H9 (cell line): ENCODE measurements at regions not wholly inside any gene's neighbourhood (a gene's known extent, or its start where the extent isn't known, plus 50 kb on each side); places are given as distances from the start of the nearest gene placed in this dataset.

ENCODE experiments used
- DNase-seq: peaks from one replicate; pipeline ENCODE4 v3.0.0-alpha.2; 2017
- H2AFZ ChIP-seq: one replicate; pipeline ENCODE4 v1.6.1; 2013; ENCODE audit warnings: mild to moderate bottlenecking, low read length, control low read depth, moderate library complexity
- H2AK5ac ChIP-seq: 2 replicates; pipeline ENCODE4 v1.6.1; 2013; ENCODE audit warnings: low read length, control low read depth, mixed read lengths; ENCODE audit not compliant: insufficient read length
- H2BK120ac ChIP-seq: one replicate; pipeline ENCODE4 v1.6.1; 2013; ENCODE audit warnings: low read depth, mild to moderate bottlenecking, low read length, control low read depth, inconsistent platforms; ENCODE audit not compliant: poor library complexity, severe bottlenecking
- H2BK12ac ChIP-seq: 2 replicates; pipeline ENCODE4 v1.6.1; 2013; ENCODE audit warnings: low read length, control low read depth, mixed read lengths, low read depth; ENCODE audit not compliant: insufficient read length
- H2BK15ac ChIP-seq: 2 replicates; pipeline ENCODE4 v1.6.1; 2013; ENCODE audit warnings: low read depth, low read length, control low read depth
- H2BK20ac ChIP-seq: one replicate; pipeline ENCODE4 v1.6.1; 2013; ENCODE audit warnings: low read depth, mild to moderate bottlenecking, low read length, control low read depth, inconsistent platforms; ENCODE audit not compliant: poor library complexity, severe bottlenecking
- H2BK5ac ChIP-seq: 2 replicates; pipeline ENCODE4 v1.6.1; 2013; ENCODE audit warnings: low read length, control low read depth, mixed read lengths; ENCODE audit not compliant: insufficient read length
- H3K14ac ChIP-seq: 2 replicates; pipeline ENCODE4 v1.6.1; 2013; ENCODE audit warnings: low read length, control low read depth; ENCODE audit not compliant: insufficient read depth
- H3K18ac ChIP-seq: 2 replicates; pipeline ENCODE4 v1.6.1; 2013; ENCODE audit warnings: low read depth, mild to moderate bottlenecking, mixed read lengths, low read length, control low read depth; ENCODE audit not compliant: insufficient read length
- H3K23ac ChIP-seq: 2 replicates; pipeline ENCODE4 v1.6.1; 2013; ENCODE audit warnings: low read length, control low read depth, mixed read lengths, low read depth; ENCODE audit not compliant: insufficient read length
- H3K23me2 ChIP-seq: 2 replicates; pipeline ENCODE4 v1.6.1; 2013; ENCODE audit warnings: low read depth, mild to moderate bottlenecking, mixed read lengths, low read length, control low read depth; ENCODE audit not compliant: insufficient read length, poor library complexity, severe bottlenecking
- H3K27ac ChIP-seq: 2 replicates; pipeline ENCODE4 v1.5.1; 2013; ENCODE audit warnings: low read length, control low read depth, mixed read lengths, low read depth; ENCODE audit not compliant: insufficient read length
- H3K27me3 ChIP-seq: 2 replicates; pipeline ENCODE4 v1.6.1; 2013; ENCODE audit warnings: low read length, control low read depth, inconsistent platforms; ENCODE audit not compliant: insufficient read depth
- H3K4ac ChIP-seq: 2 replicates; pipeline ENCODE4 v1.6.1; 2013; ENCODE audit warnings: low read depth, mild to moderate bottlenecking, control low read depth, inconsistent platforms, low read length, moderate library complexity
- H3K4me1 ChIP-seq: 2 replicates; pipeline ENCODE4 v1.6.1; 2013; ENCODE audit warnings: low read length, control low read depth, inconsistent platforms; ENCODE audit not compliant: insufficient read depth
- H3K4me2 ChIP-seq: 2 replicates; pipeline ENCODE4 v1.6.1; 2013; ENCODE audit warnings: low read length, control low read depth, mixed read lengths; ENCODE audit not compliant: insufficient read length, insufficient read depth
- H3K56ac ChIP-seq: 2 replicates; pipeline ENCODE4 v1.6.1; 2013; ENCODE audit warnings: low read depth, mild to moderate bottlenecking, mixed read lengths, low read length, control low read depth; ENCODE audit not compliant: insufficient read length
- H3K79me1 ChIP-seq: 2 replicates; pipeline ENCODE4 v1.6.1; 2013; ENCODE audit warnings: low read depth, mild to moderate bottlenecking, moderate library complexity, low read length, control low read depth, inconsistent platforms; ENCODE audit not compliant: insufficient read depth, poor library complexity, severe bottlenecking
- H3K79me2 ChIP-seq: 2 replicates; pipeline ENCODE4 v1.6.1; 2013; ENCODE audit warnings: low read length, control low read depth, inconsistent platforms; ENCODE audit not compliant: insufficient read depth
- H3K9ac ChIP-seq: 2 replicates; pipeline ENCODE4 v1.6.1; 2013; ENCODE audit warnings: low read length, control low read depth, mixed read lengths; ENCODE audit not compliant: insufficient read length; ENCODE audit errors: extremely low read depth
- H3K9me3 ChIP-seq: one replicate; pipeline ENCODE4 v1.6.1; 2013; ENCODE audit warnings: low read depth, low read length, inconsistent platforms; ENCODE audit not compliant: control insufficient read depth
- H3T11ph ChIP-seq: one replicate; pipeline ENCODE4 v1.6.1; 2013; ENCODE audit warnings: mild to moderate bottlenecking, low read length, control low read depth, inconsistent platforms
- H4K20me1 ChIP-seq: one replicate; pipeline ENCODE4 v1.6.1; 2013; ENCODE audit not compliant: control insufficient read depth, insufficient read length, insufficient read depth
- H4K5ac ChIP-seq: 2 replicates; pipeline ENCODE4 v1.6.1; 2013; ENCODE audit warnings: low read depth, mild to moderate bottlenecking, mixed read lengths, low read length, control low read depth; ENCODE audit not compliant: insufficient read length
- H4K8ac ChIP-seq: replicated peaks from 2 replicates; pipeline ENCODE4 v1.6.1; 2013; ENCODE audit warnings: low read length, control low read depth, mixed read lengths, low read depth; ENCODE audit not compliant: insufficient read length
- H4K91ac ChIP-seq: 2 replicates; pipeline ENCODE4 v1.6.1; 2013; ENCODE audit warnings: low read depth, mild to moderate bottlenecking, moderate library complexity, mixed read lengths, low read length, control low read depth; ENCODE audit not compliant: insufficient read length
- H3K27ac Mint-ChIP-seq, 3 experiments: 2 replicates in 2 of 3; 3 replicates in 1 of 3; pipeline ENCODE4 v1.8.0; 2020 to 2021; ENCODE audit warnings: mixed read lengths in 3 of 3, mild to moderate bottlenecking in 1 of 3, moderate library complexity in 1 of 3
- H3K27me3 Mint-ChIP-seq: 2 replicates; pipeline ENCODE4 v1.8.0; 2021; ENCODE audit warnings: low read depth, mild to moderate bottlenecking, moderate library complexity, mixed read lengths
- H3K36me3 Mint-ChIP-seq, 3 experiments: 2 replicates in 2 of 3; 3 replicates in 1 of 3; pipeline ENCODE4 v1.8.0; 2020 to 2021; ENCODE audit warnings: low read depth in 3 of 3, mixed read lengths in 3 of 3; ENCODE audit not compliant: insufficient read depth in 1 of 3
- H3K4me1 Mint-ChIP-seq, 2 experiments: 2 replicates each; pipeline ENCODE4 v1.8.0; 2020; ENCODE audit warnings: mixed read lengths in 2 of 2
- H3K4me3 Mint-ChIP-seq, 2 experiments: 2 replicates in 1 of 2; 3 replicates in 1 of 2; pipeline ENCODE4 v1.8.0; 2020 to 2021; ENCODE audit warnings: mild to moderate bottlenecking in 2 of 2, mixed read lengths in 2 of 2, moderate library complexity in 1 of 2
- H3K9me3 Mint-ChIP-seq, 2 experiments: 2 replicates in 1 of 2; 3 replicates in 1 of 2; pipeline ENCODE4 v1.8.0; 2020; ENCODE audit warnings: mild to moderate bottlenecking in 2 of 2, mixed read lengths in 2 of 2, moderate library complexity in 1 of 2
- CTCF ChIP-seq: fragments of 200-600 bp; sonication (generic); conservative IDR thresholded peaks from 3 replicates; pipeline ENCODE4 v1.8.0; 2021; ENCODE audit warnings: antibody characterized with exemption, mild to moderate bottlenecking
- WGBS: extraction: QIAGEN DNeasy Blood & Tissue Kit; methylation state at CpG from one replicate; pipeline ENCODE4 v1.1.7; 2013; ENCODE audit warnings: missing lambda C conversion rate, low lambda C conversion rate, mixed read lengths; ENCODE audit not compliant: insufficient read length; ENCODE audit errors: extremely low coverage; 5-methylcytosine and 5-hydroxymethylcytosine counted together

DNA sequence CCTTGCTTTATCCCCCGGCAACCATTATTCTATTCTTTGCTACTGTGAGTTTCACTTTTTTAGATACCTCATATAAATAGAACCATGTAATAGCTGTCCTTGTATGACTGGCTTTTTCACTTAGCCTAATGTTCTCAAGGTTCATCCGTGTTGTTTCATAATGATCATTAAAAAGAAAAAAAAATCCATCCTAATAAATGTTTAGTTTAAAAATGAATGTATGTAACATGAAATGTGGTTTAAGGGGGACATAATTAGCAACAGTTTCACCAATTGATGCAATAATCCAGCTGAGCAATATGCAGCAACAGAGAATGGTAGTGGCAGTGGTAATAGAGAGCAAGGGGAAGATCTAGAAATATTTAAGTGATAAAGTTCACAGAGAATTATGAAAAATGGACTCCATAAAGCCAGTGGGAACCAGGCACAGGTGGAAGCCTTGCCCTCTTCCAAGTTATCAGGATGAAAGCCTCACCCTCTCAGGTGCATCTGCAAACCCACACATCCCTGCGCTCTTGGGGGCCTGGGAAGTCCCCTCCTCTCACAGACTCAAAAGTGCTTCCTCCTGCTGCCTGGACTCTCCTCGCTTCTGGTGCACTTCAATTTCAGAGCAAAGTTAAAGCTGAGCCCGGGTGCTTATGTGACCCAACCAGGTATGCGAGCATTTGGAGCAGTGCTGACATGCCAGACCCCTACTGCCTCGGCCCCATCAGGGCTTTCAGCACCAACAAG lies 1403.3 kb upstream of the SLC39A10 start:
- H3K4me3 Mint-ChIP-seq = no peak overlapping the region
- H3K4me1 Mint-ChIP-seq = peaks cover 4 to 8% of the 10 kb centered on the region in 2 experiments
- H3K9me3 Mint-ChIP-seq = peaks cover 0 to 3% of the 10 kb centered on the region in 2 experiments; a peak in 2 of 5 replicates
- H3K56ac ChIP-seq = no peak overlapping the region
- no peak for DNase-seq
- H3K4me2 ChIP-seq = no peak overlapping the region
- no peak overlapping the region for H3K4ac ChIP-seq
- no peaks in the 10 kb centered on the region for H3K79me1 ChIP-seq
- no peak overlapping the region for H4K91ac ChIP-seq
- H3K27ac ChIP-seq = no peak overlapping the region
- TF ChIP-seq CTCF = no peak
- no peak overlapping the region for H2BK5ac ChIP-seq
- H2BK20ac ChIP-seq = no peak overlapping the region
- H2BK15ac ChIP-seq = no peak overlapping the region
- H3K4me1 ChIP-seq = no peaks in the 10 kb centered on the region
- H4K20me1 ChIP-seq = no peaks in the 10 kb centered on the region
- H2AFZ ChIP-seq = no peak overlapping the region
- no peaks in the 10 kb centered on the region for H3K23me2 ChIP-seq
- no peak overlapping the region for H2AK5ac ChIP-seq
- H2BK12ac ChIP-seq = no peak overlapping the region
- H3K36me3 Mint-ChIP-seq = no peaks in the 10 kb centered on the region; a peak in 1 of 7 replicates
- H3K14ac ChIP-seq = no peak overlapping the region
- H4K8ac ChIP-seq = no peak overlapping the region
- H3K23ac ChIP-seq = no peak overlapping the region
- H3K27me3 Mint-ChIP-seq = no peaks in the 10 kb centered on the region
- H4K5ac ChIP-seq = no peak overlapping the region
- no peak overlapping the region for H2BK120ac ChIP-seq
- no peak overlapping the region for H3K18ac ChIP-seq
- WGBS = no CpG with 5 or more reads among the region's 7 CpGs
- no peak overlapping the region; a peak in 1 of 7 replicates for H3K27ac Mint-ChIP-seq
- H3T11ph ChIP-seq = no peak overlapping the region
- H3K9me3 ChIP-seq = no peaks in the 10 kb centered on the region
- H3K79me2 ChIP-seq = no peaks in the 10 kb centered on the region
- H3K27me3 ChIP-seq = no peaks in the 10 kb centered on the region
- H3K9ac ChIP-seq = no peak overlapping the region
